Spinal cord (tissue), 9 donors: ENCODE measurements at regions not wholly inside any gene's neighbourhood (a gene's known extent, or its start where the extent isn't known, plus 50 kb on each side); places are given as distances from the start of the nearest gene placed in this dataset.

Experiments
- DNase-seq, 6 donors: peaks; one replicate each; pipeline versions ENCODE4 v3.0.0 to v3.0.0-alpha.2; 2013 to 2015; ENCODE audit warnings: low spot score in 6 of 6, low read depth in 4 of 6
- H3K27ac ChIP-seq: one replicate; pipeline ENCODE4 v1.5.1; 2013; ENCODE audit warnings: low read depth, low read length, control low read depth
- H3K27me3 ChIP-seq: one replicate; pipeline ENCODE4 v1.6.1; 2013; ENCODE audit warnings: low read length; ENCODE audit not compliant: control insufficient read depth, insufficient read depth
- H3K36me3 ChIP-seq: one replicate; pipeline ENCODE4 v1.6.1; 2013; ENCODE audit warnings: low read length; ENCODE audit not compliant: control insufficient read depth, insufficient read depth
- H3K4me1 ChIP-seq: one replicate; pipeline ENCODE4 v1.6.1; 2013; ENCODE audit warnings: low read length; ENCODE audit not compliant: control insufficient read depth, insufficient read depth
- H3K4me3 ChIP-seq: one replicate; pipeline ENCODE4 v1.5.1; 2013; ENCODE audit warnings: low read depth, low read length, control low read depth
- H3K9me3 ChIP-seq: one replicate; pipeline ENCODE4 v1.6.1; 2013; ENCODE audit warnings: low read length; ENCODE audit not compliant: control insufficient read depth, insufficient read depth
- WGBS: methylation state at CpG from one replicate; pipeline ENCODE4 v1.1.5; 2013; ENCODE audit warnings: missing lambda C conversion rate; ENCODE audit not compliant: insufficient coverage; 5-methylcytosine and 5-hydroxymethylcytosine counted together
- donor health status: healthy.

- no peak for DNase-seq
- Histone ChIP-seq H3K9me3 (no peaks in the 10 kb centered on the region), H3K27ac (no peak overlapping the region), H3K36me3 (peaks cover 17% of the 10 kb centered on the region), H3K4me3 (no peak overlapping the region), H3K27me3 (no peaks in the 10 kb centered on the region), H3K4me1 (peaks cover 24% of the 10 kb centered on the region)
- WGBS, result 79% methylated on average over 6 of the region's 10 CpGs
These were observed 74.0 kb downstream of the ENGASE start for GRCh38 chr17:79148584-79148983.

- Histone ChIP-seq H3K27me3 (no peaks in the 10 kb centered on the region), H3K36me3 (peaks cover 20% of the 10 kb centered on the region), H3K27ac (no peak overlapping the region)
These were observed 73.3 kb downstream of the ENGASE start for GRCh38 chr17:79147746-79148506.

GRCh38 chr17:79146562-79146961 lies 71.9 kb downstream of the ENGASE start:
- WGBS, result 71% methylated on average over 4 of the region's 5 CpGs
- Histone ChIP-seq H3K27ac (no peak overlapping the region), H3K9me3 (no peaks in the 10 kb centered on the region), H3K36me3 (peaks cover 18% of the 10 kb centered on the region), H3K4me3 (no peak overlapping the region), H3K4me1 (peaks cover 32% of the 10 kb centered on the region), H3K27me3 (peaks cover 3% of the 10 kb centered on the region)
- no peak for DNase-seq

More at GRCh38 chr17:79147746-79148506, 73.3 kb downstream of the ENGASE start:
- Histone ChIP-seq H3K4me1 (peaks cover 26% of the 10 kb centered on the region), H3K9me3 (no peaks in the 10 kb centered on the region), H3K4me3 (no peak overlapping the region)
- peak in 1 of 6 donors; percentile 73 for DNase-seq
- 57% methylated on average over 12 of the region's 19 CpGs for WGBS

- Histone ChIP-seq H3K27ac (no peak overlapping the region), H3K4me1 (peaks cover 40% of the 10 kb centered on the region), H3K9me3 (no peaks in the 10 kb centered on the region), H3K36me3 (peaks cover 18% of the 10 kb centered on the region), H3K4me3 (no peak overlapping the region), H3K27me3 (peaks cover 5% of the 10 kb centered on the region)
- 91% methylated on average over 16 of the region's 18 CpGs for WGBS
- no peak for DNase-seq
These were observed 70.9 kb downstream of the ENGASE start for GRCh38 chr17:79145548-79145947.

- Histone ChIP-seq H3K36me3 (peaks cover 18% of the 10 kb centered on the region), H3K27ac (no peak overlapping the region), H3K4me3 (no peak overlapping the region), H3K9me3 (no peaks in the 10 kb centered on the region), H3K4me1 (peaks cover 51% of the 10 kb centered on the region), H3K27me3 (peaks cover 5% of the 10 kb centered on the region)
- DNase-seq, result no peak
- WGBS, result 73% methylated on average over 4 of the region's 12 CpGs
These were observed 69.5 kb downstream of the ENGASE start for GRCh38 chr17:79144133-79144532.

GRCh38 chr17:79142375-79142774 lies 67.8 kb downstream of the ENGASE start:
- peaks cover 53% of the 10 kb centered on the region for H3K4me1 ChIP-seq
- 62% methylated on average over 6 of the region's 13 CpGs for WGBS
- H3K4me3 ChIP-seq, result no peak overlapping the region
- peaks cover 18% of the 10 kb centered on the region for H3K36me3 ChIP-seq
- no peak for DNase-seq
- H3K9me3 ChIP-seq, result no peaks in the 10 kb centered on the region
- H3K27ac ChIP-seq, result no peak overlapping the region
- H3K27me3 ChIP-seq, result peaks cover 5% of the 10 kb centered on the region

- Histone ChIP-seq H3K27me3 (peaks cover 5% of the 10 kb centered on the region), H3K36me3 (peaks cover 18% of the 10 kb centered on the region), H3K4me3 (no peak overlapping the region), H3K9me3 (no peaks in the 10 kb centered on the region), H3K27ac (no peak overlapping the region), H3K4me1 (peaks cover 53% of the 10 kb centered on the region)
- DNase-seq, result peak in 1 of 6 donors; percentile 66
- 58% methylated on average over 18 of the region's 24 CpGs for WGBS
These were observed 67.1 kb downstream of the ENGASE start for GRCh38 chr17:79141578-79142355.

GRCh38 chr17:79138826-79139225 lies 64.2 kb downstream of the ENGASE start:
- H3K27me3 ChIP-seq, result peaks cover 5% of the 10 kb centered on the region
- no peak for DNase-seq
- H3K4me3 ChIP-seq, result no peak overlapping the region

GRCh38 chr17:79137789-79138165 lies 63.2 kb downstream of the ENGASE start:
- 35% methylated on average over 22 of the region's 22 CpGs for WGBS
- H3K27ac ChIP-seq, result no peak overlapping the region
- H3K27me3 ChIP-seq, result peaks cover 5% of the 10 kb centered on the region
- DNase-seq, result peak in 2 of 6 donors; percentile 45 to 92
- H3K4me1 ChIP-seq, result peaks cover 70% of the 10 kb centered on the region
- H3K9me3 ChIP-seq, result no peaks in the 10 kb centered on the region
- no peak overlapping the region for H3K4me3 ChIP-seq
- H3K36me3 ChIP-seq, result peaks cover 3% of the 10 kb centered on the region

More at GRCh38 chr17:79138826-79139225, 64.2 kb downstream of the ENGASE start:
- peaks cover 7% of the 10 kb centered on the region for H3K36me3 ChIP-seq
- H3K4me1 ChIP-seq, result peaks cover 73% of the 10 kb centered on the region
- 97% methylated on average over 12 of the region's 12 CpGs for WGBS
- no peaks in the 10 kb centered on the region for H3K9me3 ChIP-seq
- no peak overlapping the region for H3K27ac ChIP-seq
